GM18868 (cell line): ENCODE measurements at regions not wholly inside any gene's neighbourhood (a gene's known extent, or its start where the extent isn't known, plus 50 kb on each side); places are given as distances from the start of the nearest gene placed in this dataset.

ENCODE experiments used
- ATAC-seq: cut with Tn5 transposase; IDR thresholded peaks from one replicate; pipeline ENCODE4 v1.9.1; 2021; ENCODE audit warnings: mild to moderate bottlenecking, moderate library complexity; ENCODE audit not compliant: unreplicated experiment

DNA sequence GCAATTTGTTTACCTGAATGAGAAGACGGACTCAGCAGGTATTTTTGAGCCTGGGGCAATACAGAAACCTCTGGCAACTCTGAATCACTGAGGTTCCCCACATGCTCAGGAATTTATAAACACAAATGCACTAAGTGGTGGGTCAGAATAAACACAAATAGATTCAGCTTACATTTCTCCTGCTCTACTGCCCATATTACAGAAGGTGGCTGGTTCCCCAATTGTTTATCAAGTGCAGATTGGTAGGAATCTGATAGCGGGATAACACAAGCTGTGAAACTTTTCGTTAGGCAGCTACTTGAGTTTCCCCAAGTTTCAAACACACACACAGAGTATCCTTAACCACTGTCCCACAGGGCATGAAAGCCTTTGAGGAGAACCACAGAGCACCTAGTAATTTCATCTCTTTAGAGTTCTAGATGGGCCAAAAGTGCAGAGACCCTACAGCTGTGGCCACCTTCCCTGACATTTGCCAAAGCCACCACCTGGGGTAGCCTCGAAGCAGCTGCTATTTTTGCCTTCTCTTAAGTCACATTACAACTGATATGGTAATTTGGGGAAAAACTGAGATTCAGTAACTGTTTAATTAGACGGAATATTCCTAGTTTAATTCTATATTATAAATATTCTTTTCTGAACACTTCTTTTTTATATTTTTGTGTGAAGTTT, 204.2 kb upstream of the PTCHD4 start:
- no peak for ATAC-seq

GRCh38 chr6:48311301-48311700, 200.3 kb upstream of the PTCHD4 start:
- no peak for ATAC-seq

GRCh38 chr6:48307573-48307972, 196.6 kb upstream of the PTCHD4 start:
- no peak for ATAC-seq

- no peak for ATAC-seq
These were observed 179.6 kb upstream of the PTCHD4 start for GRCh38 chr6:48290595-48290994.

DNA sequence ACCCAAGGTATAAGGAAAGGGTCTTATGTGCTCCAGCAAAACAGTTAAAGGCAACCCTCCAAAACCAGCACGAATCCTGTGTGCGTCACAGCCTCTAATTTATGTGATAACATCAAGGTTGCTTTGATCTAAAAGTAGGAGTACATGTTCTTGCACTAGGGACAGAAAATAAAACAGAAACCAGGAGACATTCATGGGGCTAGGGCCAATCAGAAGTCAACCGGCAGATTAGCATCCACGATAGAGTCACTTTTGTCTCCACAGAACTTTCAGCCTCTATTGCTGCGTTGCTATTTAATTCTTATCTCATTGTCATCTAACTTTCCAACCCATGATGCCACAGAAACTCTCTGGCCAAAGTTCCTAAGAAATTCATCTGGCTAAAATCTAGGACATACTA, 178.8 kb upstream of the PTCHD4 start:
- ATAC-seq, result no peak

GRCh38 chr6:48281217-48281616, 170.2 kb upstream of the PTCHD4 start:
- no peak for ATAC-seq

- ATAC-seq, result no peak
These were observed 169.1 kb upstream of the PTCHD4 start for GRCh38 chr6:48280035-48280620.

DNA sequence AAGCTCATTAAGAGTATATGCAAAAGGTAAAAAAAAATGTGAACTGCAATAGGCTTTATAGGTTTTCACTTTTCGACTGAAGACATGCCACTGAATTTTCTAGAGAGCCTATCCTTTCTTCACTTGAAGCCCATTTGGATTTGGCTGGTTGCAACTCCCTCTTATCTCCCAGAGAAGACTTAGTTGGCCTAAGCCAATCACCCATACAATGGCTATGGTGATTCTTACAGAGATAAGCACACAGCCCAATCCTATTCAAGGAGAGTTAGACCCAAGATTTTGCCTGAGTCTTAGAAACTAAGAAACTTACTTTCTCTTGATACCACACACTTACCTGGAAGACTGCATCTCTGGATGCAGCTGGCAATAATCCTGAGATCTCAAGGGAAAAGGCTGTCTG, 167.3 kb upstream of the PTCHD4 start:
- ATAC-seq, result no peak

DNA sequence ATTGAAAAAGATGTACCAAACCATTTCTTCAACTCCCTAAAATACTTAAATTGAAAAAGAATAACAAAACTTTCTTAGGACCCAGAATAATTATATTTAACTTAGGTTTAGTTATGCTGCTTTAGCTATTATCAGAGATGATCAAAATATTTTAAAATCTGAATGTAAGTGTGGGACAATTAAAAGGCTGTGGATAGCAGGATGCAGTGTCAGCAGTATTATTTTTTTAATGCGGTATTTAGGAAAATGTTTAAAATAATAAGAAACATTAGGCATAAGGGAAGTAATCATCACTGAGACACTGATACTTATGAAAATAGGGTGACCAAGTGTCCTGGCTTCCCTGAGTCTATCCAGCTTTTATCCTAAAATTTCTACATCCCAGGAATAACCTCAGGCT, 161.5 kb upstream of the PTCHD4 start:
- no peak for ATAC-seq

DNA sequence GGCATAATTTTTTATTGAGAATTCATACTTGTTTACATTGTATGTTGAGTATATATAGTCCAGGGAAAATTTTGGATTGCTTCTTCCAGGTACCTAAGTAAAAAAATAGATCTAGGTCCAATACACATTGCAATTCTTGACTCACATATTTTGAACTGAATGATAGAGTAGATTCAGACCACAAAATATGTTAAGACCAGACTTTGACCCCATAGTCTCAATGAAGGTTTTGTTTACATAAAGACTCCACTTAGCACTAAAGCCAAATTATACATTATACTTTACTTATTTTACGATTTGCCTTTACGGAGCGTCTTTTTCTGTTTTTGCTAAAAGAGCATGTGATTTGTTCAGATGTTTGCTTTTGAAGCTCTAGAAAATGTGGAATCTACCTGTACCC, 144.1 kb upstream of the PTCHD4 start:
- no peak for ATAC-seq

GRCh38 chr6:48249071-48249470, 138.1 kb upstream of the PTCHD4 start:
- no peak for ATAC-seq

DNA sequence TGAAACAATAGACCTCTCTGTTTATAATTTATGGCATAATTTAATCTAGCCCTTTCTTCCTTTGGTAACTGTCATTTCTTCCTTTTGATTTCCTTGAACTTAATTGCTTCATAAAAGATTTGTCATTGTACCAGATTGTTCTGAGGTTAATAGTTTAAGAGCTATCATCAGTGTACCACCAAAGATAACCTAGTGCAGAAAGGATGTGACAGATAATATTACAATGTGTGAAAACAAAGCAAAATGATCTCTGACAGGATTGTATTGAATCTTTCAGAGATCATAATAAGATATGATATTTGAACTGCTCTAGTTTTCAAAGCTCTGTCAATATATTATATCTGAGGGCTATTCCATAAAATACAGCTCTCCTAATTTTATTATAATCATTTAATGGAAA, 132.1 kb upstream of the PTCHD4 start:
- ATAC-seq, result no peak

DNA sequence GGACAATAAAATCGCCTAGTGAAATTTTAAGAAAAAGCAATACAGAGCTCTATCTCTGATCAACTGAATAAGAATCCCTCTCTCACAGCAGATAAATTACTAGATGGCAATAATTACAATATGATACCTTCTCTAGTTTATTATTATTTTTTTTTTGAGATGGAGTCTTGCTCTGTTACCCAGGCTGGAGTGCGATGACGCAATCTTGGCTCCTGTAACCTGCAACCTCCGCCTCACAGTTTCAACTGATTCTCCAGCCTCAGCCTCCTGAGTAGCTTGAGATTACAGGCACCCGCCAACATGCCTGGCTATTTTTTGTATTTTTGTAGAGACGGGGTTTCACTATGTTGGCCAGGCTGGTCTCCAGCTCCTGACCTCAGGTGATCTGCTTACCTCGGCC, 129.3 kb upstream of the PTCHD4 start:
- no peak for ATAC-seq

DNA sequence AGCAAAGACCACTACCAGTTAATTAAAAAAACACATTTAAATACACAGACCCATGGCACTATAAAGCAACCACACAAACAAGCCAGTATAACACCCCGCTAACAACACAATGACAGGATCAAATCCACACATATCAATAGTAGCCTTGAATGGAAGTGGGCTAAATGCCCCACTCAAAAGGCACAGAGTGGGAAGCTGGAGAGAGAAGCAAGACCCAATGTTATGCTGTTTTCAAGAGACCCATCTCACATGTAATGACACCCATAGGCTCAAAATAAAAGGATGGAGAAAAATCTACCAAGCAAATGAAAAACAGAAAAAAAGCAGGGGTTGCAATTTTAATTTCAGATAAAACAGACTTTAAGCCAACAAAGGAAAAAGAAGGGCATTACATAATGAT, 125.4 kb upstream of the PTCHD4 start:
- no peak for ATAC-seq

DNA sequence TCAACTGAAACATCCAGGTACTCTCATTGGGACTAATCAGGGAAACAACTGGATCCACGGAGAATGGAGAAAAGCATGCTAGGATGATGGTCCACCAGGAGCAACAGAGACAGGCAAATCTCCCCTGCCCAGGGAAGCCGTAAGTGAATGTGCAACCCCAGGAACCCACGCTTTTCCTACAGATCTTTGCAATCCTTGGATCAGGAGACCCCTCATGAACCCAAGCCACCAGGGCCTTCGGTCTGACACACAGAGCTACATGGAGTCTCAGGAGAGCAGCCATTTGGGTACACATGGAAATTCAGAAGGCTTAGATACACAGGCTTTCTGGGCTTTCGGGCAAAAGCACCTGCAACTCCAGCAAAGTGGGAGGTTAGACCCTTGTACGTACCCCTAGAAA, 122.1 kb upstream of the PTCHD4 start:
- no peak for ATAC-seq

DNA sequence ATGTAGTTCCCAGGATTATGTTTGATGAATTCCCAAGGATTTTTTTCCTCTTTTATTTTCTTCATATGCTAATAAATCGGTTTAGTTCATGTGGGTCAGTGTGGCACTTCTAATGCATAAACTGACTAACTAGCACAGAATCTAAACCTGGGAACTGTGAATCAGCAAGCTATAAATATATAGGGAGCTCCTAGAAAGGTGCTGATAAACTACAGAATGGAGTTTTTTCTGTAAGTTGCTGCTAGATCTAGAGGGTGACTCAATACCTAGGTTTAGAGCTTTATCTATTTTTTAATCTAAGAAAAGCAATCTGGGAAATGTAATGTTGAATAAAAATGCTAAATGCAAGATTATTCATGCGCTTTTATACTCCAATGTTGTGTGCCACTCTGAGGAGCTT, 118.8 kb upstream of the PTCHD4 start:
- ATAC-seq, result no peak

DNA sequence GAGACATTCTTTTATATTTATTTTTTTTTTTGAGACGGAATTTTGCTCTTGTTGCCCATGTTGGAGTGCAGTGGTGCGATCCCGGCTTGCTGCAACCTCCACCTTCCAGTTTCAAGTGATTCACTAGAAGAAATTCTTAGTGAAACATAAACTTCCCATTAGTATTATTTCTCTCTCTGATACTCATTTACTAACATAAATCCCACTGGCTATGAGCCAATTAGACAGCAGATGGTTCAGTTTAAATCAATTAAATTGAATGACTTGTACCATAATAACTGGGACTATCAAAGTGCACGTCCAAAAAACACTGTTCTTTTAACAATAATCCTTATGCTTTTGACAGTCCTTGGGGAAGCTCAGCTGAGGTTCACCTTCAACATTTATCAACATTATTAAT, 111.2 kb upstream of the PTCHD4 start:
- no peak for ATAC-seq

- no peak for ATAC-seq
These were observed 102.2 kb upstream of the PTCHD4 start for GRCh38 chr6:48213076-48213788.

DNA sequence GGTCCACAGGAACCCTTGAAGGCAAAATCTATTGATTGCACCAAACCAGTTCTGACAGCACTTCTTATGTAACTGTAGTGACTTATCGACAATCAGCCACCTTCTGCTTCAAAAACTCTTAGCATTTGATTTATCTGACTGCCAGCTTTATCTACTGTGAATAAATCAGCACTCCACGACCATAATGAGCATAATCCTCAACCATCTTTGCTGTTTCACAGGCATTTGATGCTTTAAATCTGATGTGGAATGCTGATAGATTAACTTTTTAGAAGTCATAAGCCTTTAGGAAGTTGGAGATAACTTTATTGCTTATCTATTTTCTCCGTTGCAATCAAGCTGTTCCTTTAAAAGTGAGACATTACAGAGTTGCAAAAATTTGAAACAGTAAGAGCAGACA, 101.5 kb upstream of the PTCHD4 start:
- no peak for ATAC-seq

DNA sequence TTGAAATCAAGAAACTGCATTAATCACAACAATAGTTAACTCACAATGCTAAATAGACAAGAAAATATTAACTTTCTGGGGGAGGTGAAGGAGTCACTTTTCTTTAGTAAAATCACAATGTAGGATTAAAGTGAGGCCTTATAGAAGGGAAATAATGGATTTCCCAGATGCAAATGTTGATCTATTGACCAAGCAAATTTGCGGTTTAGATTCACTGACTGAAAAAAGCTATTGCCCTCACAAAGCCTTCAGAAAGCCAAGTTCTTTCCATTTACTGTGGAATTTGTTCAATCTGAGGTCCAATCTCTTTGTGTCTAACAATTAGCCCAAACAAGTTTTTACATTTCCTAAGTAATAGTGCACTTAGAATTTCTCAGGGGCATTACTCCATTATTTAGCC, 95.1 kb upstream of the PTCHD4 start:
- no peak for ATAC-seq

GRCh38 chr6:48200869-48201390, 89.9 kb upstream of the PTCHD4 start:
- no peak for ATAC-seq

DNA sequence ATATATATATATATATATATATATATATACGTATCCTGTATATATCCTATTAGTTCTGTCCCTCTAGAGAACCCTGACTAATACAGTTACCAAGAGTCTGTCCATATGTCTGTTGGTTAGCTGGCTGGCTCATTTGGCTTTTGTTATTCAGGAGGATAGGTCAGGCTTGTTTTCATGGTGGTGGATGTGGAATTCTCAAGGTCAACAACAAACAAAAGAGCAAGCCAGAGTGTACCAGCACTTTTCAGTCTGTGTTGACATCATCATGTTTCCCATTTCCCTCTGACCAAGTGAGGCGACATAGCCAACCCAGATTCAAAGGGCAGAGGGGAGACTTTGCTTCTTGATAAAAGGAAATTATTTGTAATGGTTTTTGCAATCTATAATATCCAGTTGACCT, 88.5 kb upstream of the PTCHD4 start:
- ATAC-seq, result no peak
